Sigmoid colon (tissue), 6 donors: ENCODE measurements at regions not wholly inside any gene's neighbourhood (a gene's known extent, or its start where the extent isn't known, plus 50 kb on each side); places are given as distances from the start of the nearest gene placed in this dataset.
A peak's percentile ranks its signal among the peaks of the same experiment; 100 is the strongest.

Source experiments
- DNase-seq: peaks from one replicate; pipeline ENCODE4 v3.0.0-alpha.2; 2019
- H3K27ac ChIP-seq, 4 donors: fragments of 200-600 bp; sonication (generic); one replicate each; pipeline ENCODE4 v1.5.1; 2016 to 2019; ENCODE audit warnings: mild to moderate bottlenecking in 1 of 4
- H3K27me3 ChIP-seq, 3 donors: fragments of 200-600 bp; sonication (generic); one replicate each; pipeline ENCODE4 v1.5.1; 2019; ENCODE audit warnings: mild to moderate bottlenecking in 1 of 3
- H3K36me3 ChIP-seq, 4 donors: fragments of 200-600 bp; sonication (generic); one replicate each; pipeline ENCODE4 v1.5.1; 2016 to 2019
- H3K4me1 ChIP-seq, 4 donors: fragments of 200-600 bp; sonication (generic); one replicate each; pipeline ENCODE4 v1.5.1; 2017 to 2019
- H3K4me3 ChIP-seq, 4 donors: fragments of 200-600 bp; sonication (generic); one replicate each; pipeline ENCODE4 v1.5.1; 2017 to 2019; ENCODE audit warnings: mild to moderate bottlenecking in 2 of 4, moderate library complexity in 1 of 4
- H3K9me3 ChIP-seq, 4 donors: fragments of 200-600 bp in 3 of 4; sonication (generic) in 3 of 4; one replicate each; pipeline versions ENCODE4 v1.5.1 to v1.6.1; 2013 to 2019
- CTCF ChIP-seq, 4 experiments: fragments of 450-650 bp in 3 of 4; fragments of 200-600 bp in 1 of 4; IDR thresholded peaks; one replicate each; pipeline ENCODE4 v1.5.1; 2016 to 2019; ENCODE audit warnings: antibody characterized with exemption in 4 of 4, mild to moderate bottlenecking in 3 of 4, moderate library complexity in 2 of 4
- EP300 ChIP-seq, 4 donors: sonication (generic); formaldehyde crosslinking; IDR thresholded peaks; one replicate each; pipeline ENCODE4 v1.6.1; 2017; ENCODE audit warnings: antibody characterized with exemption in 4 of 4
- POLR2A ChIP-seq, 2 donors: fragments of 450-650 bp; IDR thresholded peaks; one replicate each; pipeline ENCODE4 v1.6.1; 2016; ENCODE audit warnings: antibody characterized with exemption in 2 of 2, mild to moderate bottlenecking in 2 of 2, moderate library complexity in 2 of 2
- POLR2AphosphoS5 ChIP-seq, 4 donors: sonication (generic); formaldehyde crosslinking; IDR thresholded peaks; one replicate each; pipeline ENCODE4 v1.6.1; 2017; ENCODE audit warnings: antibody characterized with exemption in 4 of 4
- WGBS, 2 donors: extraction: QIAGEN DNeasy Blood & Tissue Kit; methylation state at CpG; one replicate each; pipeline ENCODE4 v1.1.7; 2013; 5-methylcytosine and 5-hydroxymethylcytosine counted together
- intact Hi-C: fragments of 100-400 bp; cut with DNase I; formaldehyde crosslinking; loops from one replicate; pipeline ENCODE4 v1.15.1; 2023
- donor health status: healthy with polysubstance abuse.
- donor health status: healthy.

GRCh38 chr10:118246332-118247295 lies 95.5 kb downstream of the FAM204A start:
- 22 to 53% methylated on average over 19 of the region's 19 CpGs for WGBS, 2 donors
- Histone ChIP-seq H3K4me3 (no peak overlapping the region), H3K4me1 (peaks cover 0 to under 1% (median 0%) of the 10 kb centered on the region in 4 donors), H3K36me3 (no peaks in the 10 kb centered on the region), H3K27ac (no peak overlapping the region), H3K27me3 (peaks cover 3 to 62% (median 33%) of the 10 kb centered on the region in 3 donors), H3K9me3 (no peaks in the 10 kb centered on the region)
- intact Hi-C loops, result no loop called here
- no peak for TF ChIP-seq CTCF (IDR thresholded peaks at IDR 0.05)
- TF ChIP-seq EP300 (IDR thresholded peaks at IDR 0.05), result no peak
- no peak for TF ChIP-seq POLR2A (IDR thresholded peaks at IDR 0.05)
- no peak for TF ChIP-seq POLR2AphosphoS5 (IDR thresholded peaks at IDR 0.05)
- no peak for DNase-seq

- WGBS, 2 donors, result 24 to 61% methylated on average over 5 of the region's 5 CpGs
- intact Hi-C loops, result loop anchor here (5.0 kb wide), 1 partner anchor 802 kb away; no protein-coding TSS in a partner anchor
Observed at GRCh38 chr10:118243907-118244306, 98.2 kb downstream of the FAM204A start.

GRCh38 chr10:118241229-118242137 lies 100.6 kb downstream of the FAM204A start:
- Histone ChIP-seq H3K27me3 (peaks cover 3 to 81% (median 30%) of the 10 kb centered on the region in 3 donors), H3K4me3 (no peak overlapping the region)
- 25 to 28% methylated on average over 26 of the region's 26 CpGs for WGBS, 2 donors

More at GRCh38 chr10:118243907-118244306, 98.2 kb downstream of the FAM204A start:
- TF ChIP-seq CTCF (IDR thresholded peaks at IDR 0.05), result no peak
- no peak for TF ChIP-seq POLR2AphosphoS5 (IDR thresholded peaks at IDR 0.05)
- no peak for TF ChIP-seq EP300 (IDR thresholded peaks at IDR 0.05)
- TF ChIP-seq POLR2A (IDR thresholded peaks at IDR 0.05), result no peak
- Histone ChIP-seq H3K36me3 (no peaks in the 10 kb centered on the region), H3K4me3 (no peak overlapping the region), H3K9me3 (no peaks in the 10 kb centered on the region), H3K4me1 (peaks cover 0 to 6% (median 0%) of the 10 kb centered on the region in 4 donors), H3K27me3 (peaks cover 3 to 84% (median 36%) of the 10 kb centered on the region in 3 donors), H3K27ac (no peak overlapping the region)
- DNase-seq, result no peak

More at GRCh38 chr10:118241229-118242137, 100.6 kb downstream of the FAM204A start:
- peaks cover 0 to 6% (median 0%) of the 10 kb centered on the region in 4 donors for H3K4me1 ChIP-seq
- H3K27ac ChIP-seq, result no peak overlapping the region
- DNase-seq, result peak; percentile 88
- H3K36me3 ChIP-seq, result no peaks in the 10 kb centered on the region
- TF ChIP-seq EP300 (IDR thresholded peaks at IDR 0.05) (no peak), POLR2A (IDR thresholded peaks at IDR 0.05) (no peak), CTCF (IDR thresholded peaks at IDR 0.05) (peak; percentile 57 to 92 (median 86)), POLR2AphosphoS5 (IDR thresholded peaks at IDR 0.05) (no peak)
- intact Hi-C loops, result loop anchor here (1.0 to 5.0 kb wide), 4 partner anchors 705 to 1025 kb away; no protein-coding TSS in a partner anchor
- H3K9me3 ChIP-seq, result no peaks in the 10 kb centered on the region
